RCC 7860 (cell line): ENCODE measurements at regions not wholly inside any gene's neighbourhood (a gene's known extent, or its start where the extent isn't known, plus 50 kb on each side); places are given as distances from the start of the nearest gene placed in this dataset.
"Not testable (repeated sequence)": the region's sequence is repeated elsewhere in the genome, so short reads cannot be mapped to it uniquely, and the experiment has no call there.

Experiments
- DNase-seq: peaks from one replicate; pipeline ENCODE4 v3.0.0-alpha.2; 2015; ENCODE audit warnings: low spot score
- FAIRE-seq: peaks from 2 replicates; lab custom pipeline; 2012; peaks lifted over from hg19 to GRCh38; lab: Jason Lieb, UNC

DNA sequence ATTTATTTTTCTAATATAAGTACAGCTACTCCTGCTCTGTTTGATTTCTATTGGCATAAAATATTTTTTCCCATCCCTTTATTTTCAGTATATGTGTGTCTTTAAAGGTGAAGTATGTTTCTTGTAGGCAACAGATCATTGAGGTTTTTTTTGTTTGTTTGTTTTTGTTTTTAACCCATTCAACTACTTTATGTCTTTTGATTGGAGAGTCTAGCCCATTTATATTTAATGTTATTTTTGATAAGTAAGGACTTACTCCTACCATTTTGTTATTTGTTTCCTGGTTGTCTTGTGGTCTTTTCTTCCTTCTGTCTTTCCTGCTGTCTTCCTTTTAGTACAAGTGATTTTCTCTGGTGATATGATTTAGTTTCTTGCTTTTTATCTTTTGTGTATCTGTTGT, 285.1 kb upstream of the PROX1 start:
- DNase-seq (no peak), FAIRE-seq (no peak)

DNA sequence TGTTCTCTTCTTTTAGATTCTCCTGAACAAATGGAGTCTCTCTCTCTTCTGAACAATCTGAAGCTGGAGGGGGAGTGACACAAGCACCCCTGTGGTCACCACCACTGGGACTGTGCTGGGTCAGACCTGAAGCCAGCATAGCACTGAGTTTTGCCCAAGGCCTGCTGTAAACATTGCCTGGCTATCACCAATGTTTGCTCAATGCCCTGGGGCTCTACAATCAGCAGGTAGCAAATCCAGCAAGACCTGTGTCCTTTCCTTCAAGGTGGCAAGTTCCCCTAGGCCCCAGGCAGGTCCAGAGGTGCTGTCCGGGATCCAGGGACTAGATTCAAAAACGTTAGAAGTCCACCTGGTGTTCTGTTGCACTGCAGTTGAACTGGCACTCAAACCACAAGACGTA, 282.8 kb upstream of the PROX1 start:
- DNase-seq (no peak), FAIRE-seq (no peak)

DNA sequence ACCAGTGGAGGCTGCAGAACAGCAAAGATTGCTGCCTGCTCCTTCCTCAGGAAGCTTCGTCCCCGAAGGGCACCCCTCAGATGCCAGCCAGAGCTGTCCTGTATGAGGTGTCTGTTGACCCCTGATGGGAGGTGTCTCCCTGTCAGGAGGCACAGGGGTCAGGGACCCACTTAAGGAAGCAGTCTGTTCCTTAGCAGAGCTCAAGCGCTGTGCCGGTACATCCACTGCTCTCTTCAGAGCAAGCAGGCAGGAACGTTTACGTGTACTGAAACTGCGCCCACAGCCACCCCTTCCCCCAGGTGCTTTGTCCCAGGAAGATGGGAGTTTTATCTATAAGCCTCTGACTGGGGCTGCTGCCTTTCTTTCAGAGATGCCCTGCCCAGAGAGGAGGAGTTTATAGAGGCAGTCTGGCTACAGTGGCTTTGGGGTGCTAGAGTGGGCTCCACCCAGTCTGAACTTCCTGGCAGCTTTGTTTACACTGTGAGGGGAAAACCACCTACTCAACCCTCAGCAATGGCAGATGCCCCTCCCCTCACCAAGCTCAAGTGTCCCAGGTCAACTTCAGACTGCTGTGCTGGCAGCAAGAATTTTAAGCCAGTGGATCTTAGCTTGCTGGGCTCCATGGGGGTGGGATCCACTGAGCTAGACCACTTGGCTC, 275.8 kb upstream of the PROX1 start:
- not testable (repeated sequence) for DNase-seq, FAIRE-seq

DNA sequence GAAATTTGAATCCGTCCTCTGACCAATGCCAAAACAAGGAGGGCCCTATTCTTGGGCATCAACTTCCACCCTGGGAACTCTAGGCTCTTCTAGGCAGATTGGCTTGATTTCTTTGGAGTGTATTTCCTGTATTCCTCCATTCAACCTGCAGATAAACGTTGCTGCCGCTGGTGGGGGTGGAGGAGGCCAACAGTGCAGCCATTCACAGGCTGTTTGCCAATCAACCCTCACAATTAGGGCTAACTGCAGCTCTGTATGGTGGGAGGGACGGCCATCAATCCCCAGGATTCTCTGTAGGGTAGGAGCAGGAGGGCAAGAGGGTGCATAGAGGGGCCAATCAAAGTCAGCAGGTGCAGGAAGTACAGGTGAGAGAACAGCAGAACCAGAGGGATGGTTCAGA, 273.1 kb upstream of the PROX1 start:
- DNase-seq: no peak
- FAIRE-seq: no peak

DNA sequence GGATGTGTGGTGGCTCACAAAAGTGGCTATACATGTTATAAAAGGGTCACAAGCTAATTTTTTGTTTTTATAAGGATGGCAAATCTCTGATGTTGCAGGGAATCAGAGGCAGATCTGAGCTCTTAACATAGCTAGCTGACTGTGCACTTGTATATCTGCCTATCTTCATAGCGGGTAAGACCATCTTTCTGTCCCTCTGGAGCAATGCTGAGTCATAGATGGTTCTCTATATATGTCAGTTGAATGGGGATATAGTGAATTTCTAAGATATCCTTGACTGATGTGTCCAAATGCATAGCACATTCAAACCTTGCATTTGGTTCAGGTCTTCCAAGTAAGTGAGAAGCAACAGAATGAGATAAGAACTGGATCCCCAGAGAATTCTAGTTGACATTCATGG, 272.6 kb upstream of the PROX1 start:
- no peak for DNase-seq
- no peak for FAIRE-seq

DNA sequence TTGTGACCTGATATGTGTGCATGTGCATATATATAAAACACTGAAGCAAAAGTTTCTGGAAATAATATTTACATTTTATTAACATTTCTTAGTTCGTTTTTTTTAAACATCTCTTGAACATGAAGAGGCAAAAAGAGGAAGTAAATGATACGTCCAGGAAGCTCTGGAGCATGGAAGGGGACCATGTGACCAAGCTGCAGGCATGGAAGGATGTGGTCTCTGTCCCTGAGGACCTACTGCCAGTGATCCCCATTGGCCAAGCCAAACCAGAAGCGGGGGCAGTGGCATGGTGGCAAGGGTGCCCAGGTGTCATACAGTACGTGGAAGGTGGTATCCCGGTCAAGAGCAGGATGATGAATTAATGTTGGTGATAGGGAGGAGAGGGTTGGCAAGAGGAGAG, 268.3 kb upstream of the PROX1 start:
- FAIRE-seq: no peak
- no peak for DNase-seq

DNA sequence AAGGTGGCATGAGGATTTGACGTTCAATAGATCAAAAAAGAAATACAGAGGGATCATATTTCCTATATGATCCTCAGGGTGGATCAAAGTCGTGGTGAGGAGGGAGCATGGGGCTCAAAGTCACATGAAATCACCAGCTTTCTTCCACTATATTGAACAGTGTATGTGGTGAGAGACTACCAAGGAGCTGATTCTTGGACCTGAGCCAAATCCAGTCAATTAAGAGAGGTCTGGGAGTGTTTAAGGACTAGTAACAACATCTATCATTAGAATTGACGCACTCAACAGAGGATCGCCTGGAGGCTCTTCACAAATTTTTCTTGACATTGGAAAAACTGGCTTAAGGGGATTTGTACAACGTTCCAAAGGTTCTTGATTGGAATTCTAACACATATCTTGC, 267.7 kb upstream of the PROX1 start:
- FAIRE-seq: no peak
- DNase-seq: no peak

DNA sequence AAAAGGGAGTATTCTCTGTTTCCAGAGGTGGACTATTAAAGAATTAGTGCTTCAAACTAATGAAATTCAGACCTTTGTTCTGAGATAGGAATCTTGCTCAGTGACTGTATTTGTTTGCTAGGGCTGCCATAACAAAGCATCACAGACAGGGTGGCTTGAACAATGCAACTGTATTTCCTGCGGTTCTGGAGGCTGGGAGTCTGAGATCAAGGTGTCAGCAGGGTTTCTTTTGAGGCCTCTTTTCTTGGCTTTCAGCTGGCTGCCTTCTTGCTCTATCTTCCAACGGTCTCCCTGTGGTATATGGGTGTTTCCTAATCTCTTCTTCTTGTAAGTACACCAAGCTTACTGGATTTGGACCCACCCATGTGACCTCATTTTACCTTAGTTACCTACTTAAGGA, 264.6 kb upstream of the PROX1 start:
- FAIRE-seq: no peak
- no peak for DNase-seq

DNA sequence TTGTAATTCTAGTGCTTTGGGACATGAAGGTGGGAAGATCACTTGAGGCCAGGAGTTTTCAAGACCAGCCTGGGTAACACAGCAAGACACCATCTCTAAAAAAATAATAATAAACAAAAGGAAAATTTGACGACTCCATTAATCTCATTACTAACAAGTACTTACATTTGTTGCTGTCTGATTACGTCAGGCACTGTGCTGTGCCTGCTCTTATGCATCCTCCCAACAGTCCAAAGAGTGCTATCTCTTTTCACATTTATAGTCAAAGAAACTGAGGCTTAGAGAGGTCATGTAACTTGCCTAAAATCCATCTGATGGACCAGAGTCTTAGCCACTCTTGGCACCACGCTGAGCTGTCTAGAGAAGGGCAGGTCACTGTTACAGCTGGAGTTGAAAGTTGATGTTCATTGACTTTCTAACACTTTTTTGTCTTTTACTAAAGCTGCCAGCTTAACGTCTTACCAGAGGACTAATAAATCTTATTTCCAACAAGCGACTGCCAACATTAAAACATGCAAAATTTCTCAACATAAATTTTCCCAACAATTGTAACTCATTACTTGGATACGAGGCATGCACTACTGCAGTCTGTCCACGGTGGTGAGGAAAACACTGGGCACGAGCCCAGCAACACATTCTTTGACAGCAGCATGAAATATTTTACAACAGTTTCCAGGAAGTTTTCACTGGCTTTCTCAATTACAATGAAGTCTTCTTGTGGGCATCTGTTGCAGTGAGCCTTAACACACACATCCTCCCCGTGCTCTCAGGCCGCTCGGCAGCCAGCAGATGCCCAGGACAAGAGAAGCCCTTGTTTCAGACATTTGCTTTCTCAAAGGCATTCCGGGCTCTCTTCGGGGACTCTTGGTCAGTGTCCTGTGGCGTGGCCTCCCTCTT, 262.9 kb upstream of the PROX1 start:
- DNase-seq: no peak
- FAIRE-seq: no peak

DNA sequence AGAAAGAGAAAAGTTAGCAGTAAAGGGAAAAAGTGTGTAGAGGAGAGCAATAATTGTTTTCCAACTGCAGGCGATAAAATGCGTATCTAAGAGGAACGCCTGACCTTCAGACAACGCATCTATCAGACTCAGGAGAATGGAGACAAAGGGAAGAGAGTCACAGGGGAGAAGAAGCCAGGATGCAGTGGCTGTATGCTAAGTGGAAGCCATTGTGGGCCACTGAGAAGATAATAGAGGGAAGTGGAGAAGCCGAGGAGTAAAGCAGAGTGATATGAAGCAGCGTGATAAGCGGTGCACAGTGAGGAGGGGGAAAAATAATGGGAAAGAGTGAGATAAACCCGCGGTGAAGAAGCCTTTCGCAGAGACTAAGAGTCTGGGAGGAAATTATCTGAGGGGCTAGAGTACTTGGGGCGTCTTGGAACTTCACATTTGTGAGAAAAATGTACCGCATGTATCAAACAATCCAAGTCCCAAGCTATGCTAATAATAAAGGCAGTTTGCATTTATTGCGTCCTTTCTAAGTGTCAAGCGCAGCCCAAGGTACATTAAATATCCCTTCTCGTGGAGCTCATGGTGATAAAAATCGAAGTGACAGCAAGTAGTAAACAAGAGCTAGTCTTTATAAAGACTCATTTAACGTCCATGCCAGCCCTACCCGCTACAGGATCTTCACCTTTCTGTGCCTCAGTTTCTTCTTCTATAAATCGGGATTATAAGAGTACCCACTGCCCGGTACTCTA, 259.8 kb upstream of the PROX1 start:
- DNase-seq (no peak), FAIRE-seq (no peak)

DNA sequence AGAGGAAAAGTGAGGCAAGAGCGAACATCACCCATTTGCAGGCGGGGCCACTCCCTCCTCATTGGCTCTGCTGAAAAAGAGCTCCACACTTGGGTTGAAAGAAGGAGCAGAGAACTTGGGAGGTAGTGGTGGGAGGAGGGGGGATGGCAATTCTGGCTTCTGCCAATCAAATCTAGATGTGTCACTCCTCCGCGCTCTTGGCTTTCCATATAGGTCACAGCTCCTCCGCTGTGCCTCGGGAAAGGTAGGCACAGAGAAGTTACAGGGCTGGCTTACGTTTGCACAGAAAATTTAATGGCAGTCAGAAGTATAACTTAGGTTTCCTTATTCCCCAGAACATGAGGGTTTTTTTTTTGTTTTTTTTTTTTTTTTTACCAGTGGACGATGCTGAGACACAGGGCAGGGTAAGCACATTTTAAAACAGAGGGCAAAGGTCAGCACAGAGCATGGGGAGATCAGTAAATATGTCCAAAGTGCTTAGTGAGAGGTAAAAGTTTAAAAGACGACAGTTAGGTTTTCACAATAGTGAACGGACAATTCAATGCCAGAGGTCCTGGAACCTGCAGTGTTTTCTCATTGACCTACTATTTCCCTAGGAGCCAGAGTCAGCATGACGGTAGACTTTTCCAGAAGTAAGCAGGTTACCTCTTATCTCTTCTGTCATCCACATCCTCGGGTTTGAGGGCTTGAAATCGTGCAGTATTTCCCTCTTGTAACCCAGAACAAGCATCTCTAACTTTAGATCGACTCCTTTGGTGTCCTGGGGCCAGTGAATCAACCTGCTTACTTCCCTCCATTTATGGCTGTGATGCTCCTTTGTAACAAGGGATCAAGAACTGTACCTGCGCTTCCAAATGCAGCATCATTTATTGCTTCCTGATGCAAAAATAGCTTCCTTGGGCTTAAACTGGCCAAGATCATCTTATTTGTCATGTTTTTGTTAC, 258.9 kb upstream of the PROX1 start:
- DNase-seq (no peak), FAIRE-seq (no peak)

DNA sequence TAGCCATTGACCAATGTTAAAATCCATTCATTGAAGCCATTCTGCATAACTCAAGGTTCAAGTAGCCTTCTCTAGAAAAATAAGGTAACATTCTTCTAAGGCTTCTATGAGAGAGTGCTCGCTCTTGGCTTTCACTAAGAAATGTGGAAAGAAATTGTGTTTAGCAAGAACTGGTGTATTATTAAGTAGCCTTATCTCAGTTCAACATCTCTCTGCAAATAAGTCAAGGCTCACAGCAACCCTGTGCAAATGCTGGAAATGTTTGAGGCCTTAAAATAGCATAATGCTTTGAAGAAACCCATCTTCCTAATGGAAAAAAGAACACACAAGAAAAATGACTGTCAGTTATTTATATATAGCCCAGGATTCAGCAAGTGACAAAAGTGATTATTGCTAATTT, 254.1 kb upstream of the PROX1 start:
- FAIRE-seq (no peak), DNase-seq (no peak)

DNA sequence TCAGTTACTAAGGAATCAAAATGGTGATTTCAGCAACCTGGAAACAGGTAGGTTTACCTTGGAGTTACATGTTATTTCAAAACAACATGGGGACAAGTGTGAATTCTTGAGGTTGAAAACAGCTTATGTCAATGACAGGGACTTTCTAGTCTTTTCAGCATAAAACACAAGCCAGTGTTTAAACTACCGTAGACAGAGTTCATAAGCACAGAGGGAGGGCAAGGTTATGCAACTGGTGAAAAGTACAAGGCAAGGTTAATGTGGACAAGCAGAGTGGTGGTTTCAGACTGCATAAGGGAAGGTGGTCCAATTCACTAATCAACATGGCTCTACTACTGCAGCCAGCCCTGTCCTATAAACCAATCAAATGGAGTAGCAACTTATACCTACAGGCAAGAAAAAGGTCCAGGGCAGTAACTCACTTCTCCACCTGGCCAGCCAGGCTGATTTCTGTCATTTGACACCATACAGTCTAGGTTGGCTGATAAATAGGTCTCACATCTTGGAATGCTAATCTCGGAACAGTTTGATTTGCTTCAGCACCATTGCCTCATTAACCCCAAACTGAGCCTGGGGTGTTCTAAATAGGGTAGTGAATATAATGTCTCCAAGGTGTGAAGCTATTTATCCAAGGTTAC, 250.3 kb upstream of the PROX1 start:
- FAIRE-seq (no peak), DNase-seq (no peak)

DNA sequence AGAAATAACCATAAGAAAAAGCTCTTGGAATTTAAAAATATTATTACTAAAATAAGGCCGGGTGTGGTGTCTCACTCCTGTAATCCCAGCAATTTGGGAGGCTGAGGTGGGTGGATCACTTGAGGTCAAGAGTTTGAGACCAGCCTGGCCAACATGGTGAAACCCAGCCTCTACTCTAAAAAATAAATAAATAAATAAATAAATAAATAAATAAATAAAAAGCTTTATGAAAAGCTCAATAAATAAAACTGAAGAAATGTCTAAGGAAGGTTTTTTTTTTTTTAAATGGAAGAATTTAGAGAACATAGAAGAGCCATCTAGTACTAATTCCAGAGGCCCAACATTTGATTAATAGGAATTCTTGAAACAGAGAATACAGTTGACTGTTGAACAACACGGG, 249.1 kb upstream of the PROX1 start:
- DNase-seq (no peak), FAIRE-seq (no peak)

DNA sequence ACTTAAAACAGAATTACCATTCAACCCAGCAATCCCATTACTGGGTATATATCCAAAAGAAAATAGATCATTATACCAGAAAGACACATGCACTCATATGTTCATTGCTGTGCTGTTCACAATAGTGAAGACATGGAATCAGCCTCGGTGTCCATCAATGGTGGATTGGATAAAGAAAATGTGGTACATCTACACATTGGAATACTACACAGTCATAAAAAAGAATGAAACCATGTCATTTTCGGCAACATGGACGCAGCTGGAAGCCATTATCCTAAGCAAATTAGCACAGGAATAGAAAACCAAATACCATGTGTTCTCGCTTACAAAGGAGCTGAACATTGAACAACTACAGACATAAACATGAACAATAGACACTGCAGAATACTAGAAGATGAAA, 244.8 kb upstream of the PROX1 start:
- no peak for FAIRE-seq
- no peak for DNase-seq

DNA sequence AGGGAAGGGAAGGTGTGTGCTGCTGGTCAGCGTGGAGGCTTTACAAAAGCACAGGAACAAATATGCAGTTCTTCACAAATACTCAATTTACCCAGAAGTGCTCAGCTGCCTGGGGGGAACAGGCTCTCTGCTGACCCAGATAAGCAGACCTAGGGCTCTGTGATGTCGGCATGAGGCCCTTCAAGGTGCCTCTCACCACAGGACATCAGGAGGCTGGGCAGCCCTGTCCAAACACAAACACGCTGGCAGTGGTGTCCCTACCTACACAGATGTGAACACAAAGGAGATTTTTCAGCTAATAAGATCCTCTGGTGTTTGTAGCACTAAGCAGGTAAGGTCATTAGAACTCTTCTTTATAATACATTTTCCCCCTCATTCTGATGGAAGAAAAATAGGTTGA, 243.0 kb upstream of the PROX1 start:
- DNase-seq (no peak), FAIRE-seq (no peak)

DNA sequence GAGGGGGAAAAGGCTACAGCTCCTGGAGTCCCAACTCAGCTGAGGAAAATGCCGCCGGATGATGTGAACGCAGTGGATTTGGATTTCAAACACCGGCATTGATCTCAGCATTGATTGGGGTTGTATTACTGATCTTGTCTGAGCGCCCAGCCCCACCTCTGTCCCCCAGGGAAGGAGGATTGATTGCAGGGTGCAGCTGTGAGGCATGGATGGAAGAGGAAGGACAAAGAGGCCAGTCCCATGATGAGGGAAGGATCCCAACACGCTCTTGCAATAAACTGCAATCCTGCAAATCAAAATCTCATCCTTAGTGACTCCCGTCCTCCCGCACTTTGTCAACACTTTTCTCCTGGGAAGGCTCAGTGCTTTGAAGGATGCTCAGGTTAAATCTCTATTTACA, 242.3 kb upstream of the PROX1 start:
- DNase-seq: no peak
- FAIRE-seq: no peak

DNA sequence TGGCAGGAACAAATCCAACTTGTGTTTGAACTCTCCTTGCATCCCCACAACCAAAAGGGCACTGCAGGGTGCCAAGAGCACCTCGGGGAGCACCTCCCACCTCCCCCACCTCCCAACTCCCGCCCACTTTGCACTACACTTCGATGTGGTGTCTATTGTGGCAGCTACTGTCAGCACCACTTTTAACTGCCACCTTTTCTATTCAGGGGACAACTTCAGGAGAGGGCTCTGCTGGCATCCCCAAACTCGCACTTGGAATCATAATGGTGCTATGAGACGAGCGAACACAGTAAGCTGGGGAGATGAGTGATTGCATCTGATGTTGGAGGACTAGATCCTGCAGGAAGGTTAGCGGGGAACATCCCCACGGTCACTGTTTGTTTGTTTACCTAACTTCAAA, 238.2 kb upstream of the PROX1 start:
- DNase-seq: no peak
- no peak for FAIRE-seq

DNA sequence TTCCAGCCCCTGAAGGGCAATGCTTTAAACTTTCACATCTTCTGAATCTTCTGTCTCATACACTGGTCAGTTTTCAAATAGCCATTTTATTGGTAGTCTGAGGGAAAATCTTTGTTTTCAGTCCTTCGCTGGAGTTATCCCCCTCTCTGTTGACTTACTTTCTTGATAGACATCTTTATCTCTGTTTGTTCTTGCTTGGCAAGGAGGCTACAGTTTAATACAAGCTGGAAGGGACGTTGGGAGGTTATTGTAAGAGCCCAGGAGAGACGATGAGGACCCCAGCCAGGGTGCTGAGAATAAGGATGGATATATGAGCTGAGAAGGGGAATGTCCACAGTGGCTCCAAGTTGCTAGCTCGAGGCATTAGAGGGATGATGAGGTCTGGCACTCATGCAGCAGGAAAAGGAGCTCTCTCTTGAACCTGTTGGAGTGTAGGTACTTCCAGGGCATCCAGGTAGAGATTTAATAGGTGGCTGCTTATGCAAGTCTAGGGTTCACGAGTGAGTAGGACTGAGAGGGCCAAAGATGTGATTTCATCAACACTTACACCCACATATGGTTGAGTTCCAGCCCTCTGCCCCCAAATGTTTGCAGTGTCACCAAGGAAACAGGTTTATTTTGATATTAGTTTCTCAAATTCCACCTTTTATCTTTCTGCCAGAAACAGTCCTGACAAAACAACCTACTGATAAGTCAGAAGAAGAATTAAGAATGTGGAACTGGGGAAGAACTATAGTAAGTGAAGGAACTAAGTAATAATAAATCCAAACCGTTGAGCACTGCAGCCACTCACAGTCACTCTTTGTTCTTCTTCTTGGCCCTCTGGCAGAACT, 237.3 kb upstream of the PROX1 start:
- FAIRE-seq (no peak), DNase-seq (no peak)

DNA sequence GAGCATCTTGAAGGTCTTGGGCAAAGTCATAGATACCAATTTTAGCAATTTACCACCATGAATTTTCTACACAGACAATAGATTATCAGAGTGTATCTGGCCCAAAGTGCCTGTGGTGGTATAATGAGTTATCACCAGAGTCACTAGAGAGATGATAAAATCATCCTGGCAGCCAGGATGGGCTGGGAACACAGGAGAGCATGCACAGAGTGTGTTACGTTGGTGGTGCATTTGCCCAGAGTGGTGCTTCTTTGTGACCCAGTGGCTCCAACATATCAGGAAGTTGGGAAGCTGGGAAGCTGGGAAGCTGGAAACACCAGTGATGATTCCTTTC, 236.7 kb upstream of the PROX1 start:
- DNase-seq: no peak
- FAIRE-seq: no peak
